Inferior parietal cortex (tissue), 1 donor: ENCODE measurements at regions not wholly inside any gene's neighbourhood (a gene's known extent, or its start where the extent isn't known, plus 50 kb on each side); places are given as distances from the start of the nearest gene placed in this dataset.
"Not testable (repeated sequence)": the region's sequence is repeated elsewhere in the genome, so short reads cannot be mapped to it uniquely, and the experiment has no call there.

Experiments used
- DNase-seq: peaks from one replicate; pipeline ENCODE4 v3.0.0-alpha.2; 2016; ENCODE audit errors: extremely low spot score

DNA sequence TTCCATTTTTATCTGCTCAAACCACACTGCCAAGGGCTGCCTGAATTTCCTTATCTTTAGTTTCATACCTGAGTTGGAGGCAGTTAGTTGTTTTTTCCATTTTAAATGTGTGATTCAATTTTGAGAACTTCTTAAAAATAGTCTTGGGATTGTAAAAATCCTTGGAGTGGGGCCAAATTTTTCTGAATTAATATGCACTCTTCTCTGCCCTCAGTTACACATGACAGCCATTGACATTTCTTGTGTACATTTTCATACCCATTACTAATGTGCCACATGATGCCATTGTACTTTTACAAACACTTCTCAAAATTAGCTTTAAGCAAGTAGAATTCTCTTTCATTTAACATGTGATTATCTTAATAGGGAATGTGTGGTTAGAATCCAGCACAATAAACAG is 141.7 kb downstream of the C3orf38 start:
- no peak for DNase-seq

DNA sequence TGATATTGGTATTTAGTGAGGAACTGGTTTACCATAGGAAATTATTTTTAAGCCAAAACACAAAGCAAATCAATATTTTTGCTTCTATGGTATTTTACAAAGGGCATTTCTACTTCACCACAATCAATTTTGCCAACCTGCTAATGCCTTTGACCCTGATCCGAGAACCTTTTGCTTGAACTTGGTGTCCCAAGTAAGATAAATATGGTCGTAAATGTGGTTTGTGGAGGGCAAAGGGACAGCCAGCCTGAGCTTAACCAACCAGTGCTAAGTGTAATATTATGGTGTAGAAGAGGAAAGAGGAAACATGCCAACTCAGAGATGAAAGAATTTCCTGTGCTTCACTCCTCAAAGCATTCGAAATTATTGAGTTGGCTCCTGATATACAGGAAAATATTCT is 148.4 kb downstream of the C3orf38 start:
- no peak for DNase-seq

DNA sequence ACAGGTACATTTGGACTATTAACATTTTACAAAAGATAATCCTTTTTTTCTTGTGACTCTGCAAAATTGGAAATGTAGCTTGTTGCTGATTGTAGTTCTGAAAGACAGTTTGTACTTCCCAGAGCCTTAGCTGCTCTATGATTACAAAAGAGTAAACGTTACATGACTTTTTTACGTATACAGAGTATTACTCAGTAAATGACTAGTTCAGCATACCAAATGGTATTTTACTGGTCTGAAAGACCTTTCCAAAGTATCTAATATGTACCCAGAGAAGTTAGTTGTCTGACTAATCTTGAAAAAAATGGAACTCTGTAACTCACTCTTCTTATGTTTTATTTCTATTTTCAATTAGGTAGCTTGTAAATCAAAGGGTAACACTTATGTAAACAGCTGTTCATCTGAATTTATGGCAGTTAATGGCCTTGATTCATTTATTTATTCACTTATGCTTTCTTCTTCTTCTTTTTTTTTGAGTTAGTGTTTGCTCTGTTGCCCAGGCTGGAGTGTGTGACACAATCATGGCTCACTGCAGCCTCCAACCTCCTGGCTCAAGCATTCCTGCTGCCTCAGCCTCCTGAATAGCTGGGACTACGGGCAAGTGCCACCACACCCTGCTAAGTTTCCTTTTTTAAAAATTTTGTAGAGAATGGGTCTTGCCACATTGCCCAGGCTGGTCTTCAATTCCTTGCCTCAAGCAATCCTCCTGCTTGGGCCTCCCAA is 151.7 kb downstream of the C3orf38 start:
- DNase-seq = no peak

DNA sequence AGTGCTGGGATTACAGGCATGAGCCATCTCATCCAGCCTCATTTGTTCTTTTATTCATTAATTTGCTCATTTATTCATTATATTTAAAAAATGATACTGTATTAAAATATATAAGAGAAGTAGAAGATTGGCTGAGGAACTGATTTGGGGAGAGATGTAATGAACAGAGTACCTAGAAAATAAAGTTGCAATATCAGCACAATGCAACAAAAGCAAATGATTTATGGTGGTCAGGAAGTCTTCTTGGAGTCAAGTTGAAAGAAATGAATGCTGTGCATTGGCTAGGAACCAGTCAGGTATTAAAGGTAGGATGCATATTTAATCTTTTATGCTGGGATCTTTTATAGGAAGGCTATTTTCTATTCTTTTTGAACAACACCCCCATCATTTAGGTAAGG is 152.2 kb downstream of the C3orf38 start:
- no peak for DNase-seq

DNA sequence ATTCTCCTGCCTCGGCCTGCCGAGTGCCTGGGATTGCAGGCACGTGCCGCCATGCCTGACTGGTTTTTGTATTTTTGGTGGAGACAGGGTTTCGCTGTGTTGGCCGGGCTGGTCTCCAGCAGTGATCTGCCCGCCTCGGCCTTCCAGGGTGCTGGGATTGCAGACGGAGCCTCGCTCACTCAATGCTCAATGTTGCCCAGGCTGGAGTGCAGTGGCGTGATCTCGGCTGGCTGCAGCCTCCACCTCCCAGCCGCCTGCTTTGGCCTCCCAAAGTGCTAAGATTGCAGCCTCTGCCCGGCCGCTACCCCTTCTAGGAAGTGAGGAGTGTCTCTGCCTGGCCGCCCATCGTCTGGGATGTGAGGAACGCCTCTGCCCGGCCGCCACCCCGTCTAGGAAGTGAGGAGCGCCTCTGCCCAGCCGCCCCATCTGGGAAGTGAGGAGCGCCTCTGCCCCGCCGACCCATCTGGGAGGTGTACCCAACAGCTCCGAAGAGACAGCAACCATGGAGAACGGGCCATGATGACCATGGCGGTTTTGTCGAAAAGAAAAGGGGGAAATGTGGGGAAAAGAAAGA is 153.7 kb downstream of the C3orf38 start:
- DNase-seq = not testable (repeated sequence)

DNA sequence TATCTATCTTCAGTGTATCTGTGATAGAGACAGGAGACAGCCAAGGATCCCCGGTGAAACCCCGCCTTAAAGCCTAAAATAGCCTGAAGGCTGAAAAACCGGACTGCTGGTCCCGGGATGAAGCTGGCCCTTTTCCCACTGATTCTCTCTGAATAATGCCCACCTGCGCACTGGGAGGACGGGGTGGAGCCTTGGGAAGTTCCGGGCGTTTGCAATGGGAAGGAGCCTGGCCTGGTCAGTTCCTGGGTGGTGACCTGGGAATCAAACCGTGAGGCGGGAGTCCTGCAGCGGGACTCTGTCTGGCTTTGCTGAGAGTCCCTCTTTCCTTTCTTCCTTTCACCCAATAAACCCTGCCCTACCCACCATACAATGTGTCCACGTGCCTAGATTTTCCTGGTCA is 157.9 kb downstream of the C3orf38 start:
- no peak for DNase-seq

DNA sequence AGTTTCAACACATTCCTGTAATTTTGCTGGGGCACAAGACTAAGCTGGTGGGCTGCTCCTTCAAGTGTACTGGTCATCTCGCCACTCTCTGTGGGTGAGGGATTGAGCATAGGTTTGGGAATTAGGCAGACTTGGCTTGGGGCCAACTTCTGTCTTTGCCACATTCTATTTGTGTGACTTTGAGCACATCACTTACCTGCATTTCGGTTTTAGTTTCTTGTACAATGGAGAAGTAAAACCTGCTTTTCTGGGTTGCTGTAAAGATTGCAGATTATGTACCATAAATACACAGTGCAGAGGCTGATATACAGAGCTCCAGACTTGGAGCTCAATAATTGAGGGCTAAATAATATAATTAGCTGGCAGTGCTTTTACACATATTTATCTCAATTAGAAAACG is 162.1 kb downstream of the C3orf38 start:
- DNase-seq = no peak

DNA sequence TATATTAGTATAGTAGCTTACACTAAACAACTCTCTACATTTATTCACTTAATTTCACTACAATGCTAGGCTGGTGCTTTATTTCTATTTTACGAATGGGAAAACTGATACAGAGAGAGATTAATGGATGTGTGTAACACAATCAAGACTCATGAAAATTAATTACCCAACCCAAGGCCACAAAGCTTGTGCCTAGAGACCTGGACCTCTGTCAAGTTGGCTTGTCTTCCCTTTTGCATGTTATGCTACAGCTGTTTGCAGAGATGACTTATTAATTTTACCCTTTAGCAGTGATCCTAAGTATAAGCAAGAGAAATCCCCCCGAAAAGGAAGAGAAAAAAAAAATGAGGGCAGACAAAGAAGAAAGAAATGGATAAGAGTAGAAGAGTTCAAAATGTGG is 162.5 kb downstream of the C3orf38 start:
- no peak for DNase-seq

DNA sequence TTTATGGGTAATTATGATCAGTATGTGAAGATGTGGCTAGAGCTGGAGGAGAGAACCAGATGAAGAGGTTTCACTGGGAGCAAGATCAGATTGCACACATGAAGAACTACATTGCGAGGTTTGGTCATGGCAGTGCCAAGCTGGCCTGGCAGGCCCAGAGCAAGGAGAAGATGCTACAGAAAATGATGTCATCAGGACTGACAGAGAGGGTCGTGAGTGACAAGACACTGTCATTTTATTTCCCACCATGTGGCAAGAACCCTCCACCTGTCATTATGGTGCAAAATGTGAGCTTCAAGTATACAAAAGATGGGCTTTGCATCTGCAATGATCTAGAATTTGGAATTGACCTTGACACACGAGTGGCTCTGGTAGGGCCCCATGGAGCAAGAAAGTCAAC is 168.3 kb downstream of the C3orf38 start:
- no peak for DNase-seq

DNA sequence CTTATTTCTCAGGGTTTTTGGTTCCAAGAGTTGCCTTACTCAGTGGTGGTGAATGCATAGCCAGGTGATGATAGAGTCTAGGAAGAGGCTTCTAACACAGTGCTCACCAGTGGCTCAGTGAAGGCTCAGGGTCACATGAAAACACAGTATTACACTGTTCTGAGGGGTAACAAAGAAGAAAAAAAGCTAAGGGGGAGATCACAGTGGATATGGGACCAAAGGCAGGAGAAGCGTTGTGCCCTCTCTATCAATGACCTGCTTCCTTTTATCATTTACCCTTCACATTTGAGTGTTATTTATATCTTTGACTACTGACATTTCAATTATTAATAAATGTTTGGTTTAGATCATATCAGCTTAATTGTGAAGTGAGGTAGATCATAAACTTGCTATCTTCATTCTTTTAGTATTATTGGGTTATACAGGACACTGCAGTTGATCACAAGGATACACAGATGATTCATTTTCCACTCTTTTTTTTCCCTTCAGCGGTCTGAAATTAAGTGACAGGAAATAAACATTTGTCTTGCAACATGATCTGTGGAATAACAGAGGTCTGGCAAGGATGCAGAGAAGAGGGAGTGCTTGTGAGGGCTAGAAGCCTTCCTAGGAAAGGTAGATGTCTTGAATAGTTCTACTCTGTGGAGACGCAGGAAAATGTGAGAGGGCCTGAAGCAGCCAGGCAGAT is 171.7 kb downstream of the C3orf38 start:
- no peak for DNase-seq

DNA sequence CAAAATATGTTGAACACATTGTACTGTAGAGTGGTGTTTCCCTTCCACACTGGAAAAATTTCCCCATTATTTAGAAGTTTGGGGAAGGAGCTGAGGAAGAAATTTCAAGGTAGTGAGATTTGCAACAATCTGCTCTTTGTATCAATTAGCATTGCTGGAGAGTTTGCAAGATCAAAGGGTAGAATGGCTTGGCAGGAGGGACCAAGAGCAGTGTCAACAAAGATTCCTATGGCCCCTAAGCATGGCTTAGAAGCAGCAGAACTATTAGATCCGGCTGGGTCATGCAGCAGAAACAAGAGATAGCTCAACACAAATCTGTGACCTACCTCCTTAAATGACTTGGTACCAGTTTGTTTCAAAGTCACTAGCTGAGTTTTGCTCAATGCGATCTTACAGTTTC is 175.0 kb downstream of the C3orf38 start:
- no peak for DNase-seq

DNA sequence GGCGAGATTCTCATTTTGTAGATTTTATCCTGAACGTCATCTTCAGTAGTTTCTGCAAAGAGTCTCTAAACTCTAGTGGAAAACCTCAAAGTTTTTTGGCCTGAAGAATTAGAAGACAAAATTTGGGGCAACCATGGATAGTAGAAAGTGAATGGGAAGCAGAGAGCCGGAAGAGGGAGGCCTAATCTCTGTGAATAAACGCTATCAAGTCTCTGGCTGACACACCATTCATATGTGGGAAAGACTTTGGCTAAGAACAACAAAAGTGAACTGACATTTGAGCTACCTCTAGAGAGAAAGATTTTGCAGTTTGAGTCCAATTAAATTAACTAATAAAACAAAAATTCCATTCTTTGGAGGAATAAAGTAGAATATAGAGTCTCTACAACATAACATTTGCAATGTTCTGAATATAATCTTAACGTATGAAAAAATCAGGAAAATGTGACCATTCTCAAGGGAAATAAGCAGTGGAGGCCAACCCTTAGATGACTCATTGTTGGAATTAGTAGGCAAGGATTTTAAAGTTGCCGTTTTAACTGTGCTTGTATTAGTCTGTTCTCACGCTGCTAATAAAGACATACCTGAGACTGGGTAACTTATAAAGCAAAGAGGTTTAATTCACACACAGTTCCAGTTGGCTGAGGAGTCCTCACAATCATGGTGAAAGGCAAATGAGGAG is 184.6 kb downstream of the C3orf38 start:
- DNase-seq = no peak

DNA sequence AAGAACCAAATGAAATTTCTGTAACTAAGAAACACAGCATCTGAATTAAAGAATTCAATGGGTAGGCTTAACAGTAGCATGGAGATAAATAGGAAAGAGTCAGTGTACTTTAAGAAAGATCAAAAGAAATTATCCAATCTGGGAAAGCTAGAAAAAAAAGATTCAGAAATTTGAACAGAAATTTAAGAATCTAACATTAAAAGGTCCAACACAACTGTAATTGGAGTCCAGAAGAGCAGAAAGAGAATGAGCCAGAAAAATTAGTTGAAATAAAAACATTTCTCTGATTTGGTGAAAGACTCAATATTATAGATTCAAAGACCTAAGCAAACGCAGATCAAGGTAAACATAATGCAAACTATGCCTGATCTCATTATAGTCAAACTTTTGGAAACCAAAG is 187.1 kb downstream of the C3orf38 start:
- no peak for DNase-seq

DNA sequence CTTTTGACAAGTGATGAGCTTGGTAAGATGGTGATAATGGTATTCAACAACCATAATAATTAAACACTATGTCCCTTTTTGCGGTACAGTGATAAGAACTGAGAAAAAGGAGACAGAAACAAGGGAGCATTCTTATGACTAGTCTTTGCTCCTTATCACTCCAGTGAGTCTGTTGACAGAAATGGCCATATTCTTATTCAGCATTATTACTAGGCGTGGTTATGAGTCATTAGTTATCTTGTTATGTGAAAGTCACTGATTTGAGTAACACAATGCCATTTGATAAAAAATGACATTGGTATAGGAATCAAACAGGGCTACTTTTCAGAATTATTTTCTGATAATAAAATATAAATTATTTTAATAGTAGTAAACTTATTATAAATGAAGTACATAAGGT is 193.5 kb downstream of the C3orf38 start:
- DNase-seq = no peak

DNA sequence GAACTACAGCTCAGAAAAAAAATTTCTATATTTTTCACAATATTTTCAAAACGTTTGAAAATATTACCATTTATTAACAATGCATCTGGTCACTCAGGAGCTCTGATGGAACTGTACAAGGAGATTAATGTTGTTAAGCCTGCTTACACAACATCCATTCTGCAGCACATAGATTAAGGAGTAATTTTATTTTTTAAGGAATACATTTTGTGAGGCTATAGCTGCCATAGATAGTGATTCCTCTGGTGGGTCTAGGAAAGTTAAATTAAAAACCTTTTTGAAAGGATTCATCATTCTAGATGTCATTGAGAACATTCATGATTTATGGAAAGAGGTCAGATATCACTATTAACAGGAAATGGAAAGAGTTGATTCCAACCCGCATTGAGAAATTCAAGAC is 196.9 kb downstream of the C3orf38 start:
- DNase-seq = no peak

DNA sequence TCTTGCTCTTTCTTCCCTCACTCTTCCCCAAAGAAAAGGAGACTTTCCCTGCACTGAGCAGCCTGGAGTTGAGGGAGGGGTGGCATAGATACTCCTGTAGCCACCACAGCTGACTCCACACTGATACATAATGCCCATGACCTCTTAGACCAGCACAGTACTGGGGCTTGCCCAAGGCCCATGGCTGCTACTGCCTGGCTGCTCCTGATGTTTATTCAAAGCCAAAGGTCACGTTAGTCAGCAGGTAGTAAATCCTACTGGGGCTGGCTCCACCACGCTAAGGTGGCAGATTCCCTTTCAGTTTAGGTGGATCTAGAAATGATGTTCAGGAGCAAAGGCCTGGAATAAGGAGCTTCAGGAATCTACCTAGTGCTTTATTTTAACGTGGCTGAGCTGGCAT is 212.7 kb downstream of the C3orf38 start:
- no peak for DNase-seq

DNA sequence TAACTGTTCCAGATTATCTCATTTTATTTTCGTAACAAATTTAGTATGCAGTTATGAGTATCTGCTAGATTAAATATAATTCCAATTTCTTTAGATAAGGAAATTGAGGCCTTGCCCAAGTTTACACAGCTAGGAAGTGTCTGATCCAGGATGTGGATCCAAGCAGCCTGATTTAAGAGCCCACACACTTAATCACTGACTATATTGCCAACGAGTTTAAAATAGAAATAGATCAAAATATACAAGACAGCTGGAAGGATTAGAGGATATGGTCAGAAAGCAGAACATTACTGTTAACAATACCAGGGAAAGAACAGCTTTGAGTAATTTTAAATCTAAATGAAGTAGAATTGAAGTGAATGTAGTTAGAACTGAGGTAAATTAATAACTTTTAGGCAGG is 215.2 kb downstream of the C3orf38 start:
- no peak for DNase-seq

DNA sequence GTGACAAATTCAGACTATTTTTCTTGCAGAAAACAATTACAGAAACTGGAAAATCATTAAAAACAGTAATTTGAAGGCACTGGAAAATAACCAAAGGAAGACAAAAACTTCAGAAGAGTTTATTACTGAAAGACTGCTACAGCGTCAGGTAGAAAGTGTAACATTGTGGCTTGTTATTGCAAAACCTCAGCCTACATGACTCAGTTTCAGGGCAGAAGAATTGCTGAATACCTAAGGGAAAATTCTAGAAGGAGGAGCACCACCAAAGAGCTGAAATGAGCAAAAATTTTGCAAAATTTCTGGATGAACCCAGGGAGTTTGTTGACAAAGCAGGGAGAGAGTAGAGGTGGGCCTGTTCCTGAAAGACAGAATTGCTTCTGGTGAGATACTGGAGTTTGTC is 219.6 kb downstream of the C3orf38 start:
- no peak for DNase-seq

DNA sequence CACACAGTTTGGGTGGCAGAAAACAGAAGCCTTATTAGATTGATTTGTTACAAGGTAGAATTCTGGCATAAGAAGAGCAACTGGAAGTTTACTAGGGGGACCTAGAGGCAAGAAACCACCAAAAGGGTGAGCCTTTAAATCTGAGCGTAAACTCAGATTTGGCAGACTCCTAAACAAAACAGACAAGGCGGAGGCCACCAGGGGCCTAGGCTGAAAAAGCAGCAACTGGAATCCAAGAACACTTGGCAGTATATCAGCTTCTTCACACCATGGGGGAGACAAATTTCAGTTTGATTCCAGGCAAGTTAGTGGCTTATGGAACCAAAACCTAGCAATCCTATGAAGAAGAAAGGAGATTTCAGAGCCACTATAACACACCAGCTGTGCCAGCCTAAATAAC is 220.0 kb downstream of the C3orf38 start:
- no peak for DNase-seq

DNA sequence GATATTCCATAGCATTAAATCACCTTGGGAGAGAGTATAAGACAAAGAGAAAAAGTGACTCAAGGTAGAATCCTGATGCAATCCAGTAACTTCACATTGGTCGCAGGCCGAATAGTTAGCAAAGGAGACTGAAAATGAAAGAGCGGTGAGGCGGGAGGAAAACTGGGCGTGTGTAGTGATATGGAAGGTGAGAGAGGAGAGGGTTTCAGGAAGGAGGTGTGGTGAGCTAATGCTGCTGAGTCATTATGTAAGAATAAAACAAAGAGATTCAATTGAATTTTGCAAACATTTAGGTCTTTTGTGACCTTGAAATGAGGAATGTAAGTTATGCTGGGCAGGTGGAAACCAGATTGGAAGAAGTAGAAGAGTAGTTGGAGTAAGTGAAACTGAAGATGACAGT is 235.3 kb downstream of the C3orf38 start:
- no peak for DNase-seq

DNA sequence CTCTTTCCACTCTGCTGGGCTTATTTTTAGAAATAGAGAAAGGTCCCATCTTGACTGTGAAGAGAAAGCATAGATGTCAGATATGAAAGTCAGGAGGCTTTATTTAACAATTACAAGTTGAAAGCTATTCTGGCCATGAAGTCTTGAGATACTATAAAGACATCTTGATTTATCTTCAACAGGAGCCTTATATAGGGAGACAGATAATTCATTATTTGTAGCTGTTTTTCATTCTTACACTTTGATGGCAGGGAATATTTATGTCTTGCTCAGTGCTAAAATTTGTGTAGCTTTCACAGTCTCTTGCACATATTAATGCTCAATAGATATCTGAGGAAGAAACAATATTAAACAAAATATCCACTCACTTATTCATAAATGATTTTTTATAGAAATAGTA is 248.8 kb downstream of the C3orf38 start:
- DNase-seq = no peak

DNA sequence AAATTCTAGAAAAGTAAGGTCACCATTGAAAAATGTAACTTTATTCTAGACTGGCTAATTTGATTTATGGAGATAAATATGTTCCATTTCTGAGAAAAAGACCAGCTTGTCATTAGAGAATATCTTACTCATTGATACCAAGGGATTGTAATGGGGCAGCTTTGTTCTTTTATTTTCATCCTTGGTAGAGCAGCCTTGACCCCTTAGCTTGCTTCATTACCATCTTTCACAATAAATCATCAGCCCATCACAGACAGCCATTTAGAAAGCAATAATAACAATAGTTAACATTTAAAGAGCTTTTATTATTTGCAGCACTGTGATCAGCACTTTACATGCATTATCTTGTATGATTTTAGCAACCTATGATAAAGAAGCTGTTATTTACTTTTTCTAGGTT is 253.6 kb downstream of the C3orf38 start:
- DNase-seq = no peak

DNA sequence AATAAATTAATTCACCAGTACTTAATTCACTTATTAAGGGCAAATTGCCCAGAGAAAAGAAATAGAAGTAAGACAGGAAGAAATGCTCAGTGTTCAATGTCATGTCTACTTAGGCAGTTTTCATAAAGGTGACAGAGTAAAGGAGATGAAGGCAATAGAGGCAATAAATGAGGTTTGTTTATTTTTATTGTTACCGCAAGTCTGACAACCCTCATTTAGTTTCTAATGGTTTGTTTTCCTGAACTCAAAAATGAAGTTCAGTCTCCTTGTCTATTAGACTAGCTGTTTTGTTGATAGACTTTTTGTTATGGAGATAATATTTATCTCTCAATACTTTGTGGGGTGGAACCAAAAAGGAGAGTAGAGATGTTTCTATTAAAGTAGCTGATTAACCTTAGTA is 258.3 kb downstream of the C3orf38 start:
- DNase-seq = no peak
